CD4-positive, alpha-beta T cell treated with Interleukin-21 for 1 hour (primary cell): ENCODE measurements at regions not wholly inside any gene's neighbourhood (a gene's known extent, or its start where the extent isn't known, plus 50 kb on each side); places are given as distances from the start of the nearest gene placed in this dataset.
"Not testable (repeated sequence)": the region's sequence is repeated elsewhere in the genome, so short reads cannot be mapped to it uniquely, and the experiment has no call there.

Experiments
- DNase-seq: peaks from one replicate; pipeline ENCODE4 v3.0.0-alpha.2; 2020

GRCh38 chr5:90284375-90284774, 125.2 kb downstream of the CETN3 start:
- DNase-seq, result no peak

- no peak for DNase-seq
These were observed 130.5 kb downstream of the CETN3 start for GRCh38 chr5:90279091-90279490.

- no peak for DNase-seq
These were observed 135.3 kb downstream of the CETN3 start for GRCh38 chr5:90274216-90274615.

GRCh38 chr5:90267646-90268045, 141.9 kb downstream of the CETN3 start:
- DNase-seq, result no peak

GRCh38 chr5:90265545-90265857, 144.1 kb downstream of the CETN3 start:
- no peak for DNase-seq

- peak; percentile 38 for DNase-seq
These were observed 144.6 kb downstream of the CETN3 start for GRCh38 chr5:90264689-90265544.

- no peak for DNase-seq
These were observed 146.3 kb downstream of the CETN3 start for GRCh38 chr5:90263102-90263820.

GRCh38 chr5:90251447-90251846, 158.1 kb downstream of the CETN3 start:
- DNase-seq, result no peak

GRCh38 chr5:90248640-90249039, 160.9 kb downstream of the CETN3 start:
- no peak for DNase-seq

GRCh38 chr5:90243848-90244247, 165.7 kb downstream of the CETN3 start:
- not testable (repeated sequence) for DNase-seq

GRCh38 chr5:90233476-90233875, 176.1 kb downstream of the CETN3 start:
- DNase-seq, result no peak

- no peak for DNase-seq
These were observed 177.9 kb downstream of the CETN3 start for GRCh38 chr5:90231688-90232087.

GRCh38 chr5:90227683-90228082, 181.9 kb downstream of the CETN3 start:
- DNase-seq, result no peak

- no peak for DNase-seq
These were observed 183.0 kb downstream of the CETN3 start for GRCh38 chr5:90226433-90227099.

GRCh38 chr5:90224342-90224741, 185.2 kb downstream of the CETN3 start:
- DNase-seq, result no peak

GRCh38 chr5:90223756-90224155, 185.8 kb downstream of the CETN3 start:
- no peak for DNase-seq

- DNase-seq, result no peak
These were observed 187.6 kb downstream of the CETN3 start for GRCh38 chr5:90221951-90222350.

GRCh38 chr5:90220554-90220953, 189.0 kb downstream of the CETN3 start:
- no peak for DNase-seq

- no peak for DNase-seq
These were observed 194.6 kb downstream of the CETN3 start for GRCh38 chr5:90214991-90215390.

- not testable (repeated sequence) for DNase-seq
These were observed 201.2 kb downstream of the CETN3 start for GRCh38 chr5:90208323-90208722.

- DNase-seq, result no peak
These were observed 207.6 kb downstream of the CETN3 start for GRCh38 chr5:90201923-90202322.

- DNase-seq, result no peak
These were observed 216.3 kb downstream of the CETN3 start for GRCh38 chr5:90193185-90193822.

GRCh38 chr5:90191352-90192045, 218.1 kb downstream of the CETN3 start:
- DNase-seq, result no peak
